ENCODE measurements at regions not wholly inside any gene's neighbourhood (a gene's known extent, or its start where the extent isn't known, plus 50 kb on each side); places are given as distances from the start of the nearest gene placed in this dataset.
"Not testable (repeated sequence)": the region's sequence is repeated elsewhere in the genome, so short reads cannot be mapped to it uniquely, and the experiment has no call there.

- no peak for DNase-seq
These were observed 163.5 kb downstream of the RTP5 start for GRCh38 chr2:242032780-242033656.

- DNase-seq, result no peak
These were observed 164.6 kb downstream of the RTP5 start for GRCh38 chr2:242034138-242034537.

GRCh38 chr2:242034996-242035814, 165.7 kb downstream of the RTP5 start:
- DNase-seq, result no peak

- DNase-seq, result no peak
These were observed 166.5 kb downstream of the RTP5 start for GRCh38 chr2:242035858-242036652.

GRCh38 chr2:242036653-242036950, 167.1 kb downstream of the RTP5 start:
- DNase-seq, result no peak

GRCh38 chr2:242038166-242038927, 168.8 kb downstream of the RTP5 start:
- no peak for DNase-seq

- DNase-seq, result no peak
These were observed 169.4 kb downstream of the RTP5 start for GRCh38 chr2:242038928-242039341.

- no peak for DNase-seq
These were observed 170.8 kb downstream of the RTP5 start for GRCh38 chr2:242040303-242040655.

- DNase-seq, result no peak
These were observed 171.2 kb downstream of the RTP5 start for GRCh38 chr2:242040681-242041080.

- no peak for DNase-seq
These were observed 172.3 kb downstream of the RTP5 start for GRCh38 chr2:242041816-242042215.

- no peak for DNase-seq
These were observed 174.2 kb downstream of the RTP5 start for GRCh38 chr2:242043538-242044312.

GRCh38 chr2:242044313-242044590, 174.7 kb downstream of the RTP5 start:
- no peak for DNase-seq

GRCh38 chr2:242045596-242046144, 176.1 kb downstream of the RTP5 start:
- DNase-seq, result not testable (repeated sequence)

GRCh38 chr2:242046206-242046826, 176.8 kb downstream of the RTP5 start:
- DNase-seq, result no peak

- no peak for DNase-seq
These were observed 178.4 kb downstream of the RTP5 start for GRCh38 chr2:242047963-242048362.

GRCh38 chr2:242048479-242048878, 178.9 kb downstream of the RTP5 start:
- DNase-seq, result no peak

- DNase-seq, result not testable (repeated sequence)
These were observed 180.0 kb downstream of the RTP5 start for GRCh38 chr2:242049492-242049891.

GRCh38 chr2:242051463-242051862, 181.9 kb downstream of the RTP5 start:
- no peak for DNase-seq

GRCh38 chr2:242052421-242052820, 182.9 kb downstream of the RTP5 start:
- DNase-seq, result no peak

GRCh38 chr2:242053921-242054320, 184.4 kb downstream of the RTP5 start:
- DNase-seq, result no peak

GRCh38 chr2:242054406-242054805, 184.9 kb downstream of the RTP5 start:
- no peak for DNase-seq
